ENCODE measurements at regions not wholly inside any gene's neighbourhood (a gene's known extent, or its start where the extent isn't known, plus 50 kb on each side); places are given as distances from the start of the nearest gene placed in this dataset.
"Not testable (repeated sequence)": the region's sequence is repeated elsewhere in the genome, so short reads cannot be mapped to it uniquely, and the experiment has no call there.

DNA sequence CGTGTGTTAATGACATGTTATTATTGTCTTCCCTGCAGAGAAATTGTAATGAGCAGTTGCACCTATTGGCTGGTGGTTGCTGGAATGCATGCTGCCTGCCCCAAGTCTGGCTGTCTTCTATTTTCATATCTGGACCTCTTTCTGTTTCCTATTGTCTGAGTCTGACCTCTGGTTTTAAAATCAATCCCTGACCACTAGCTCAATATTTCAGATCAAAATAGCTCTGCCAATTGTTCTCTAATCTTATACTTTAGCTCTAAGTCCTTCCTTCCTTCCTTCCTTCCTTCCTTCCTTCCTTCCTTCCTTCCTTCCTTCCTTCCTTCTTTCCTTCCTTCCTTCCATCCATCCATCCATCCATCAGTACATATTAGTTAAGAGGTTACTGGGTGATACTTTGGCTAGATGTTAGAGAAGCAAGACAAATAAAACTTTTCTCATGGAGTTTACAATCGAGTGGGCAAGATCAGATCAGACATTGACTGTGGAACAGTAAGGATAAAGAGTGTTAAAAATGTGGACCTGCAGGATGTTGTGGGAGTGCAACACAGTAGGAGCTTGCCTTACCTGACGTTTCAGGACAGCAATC lies 417.1 kb downstream of the SOCS6 start:
- H3K36me3 ChIP-seq (ENCODE audit: control insufficient read depth, insufficient read depth, low read length) = no peaks in the 10 kb centered on the region
- no peak overlapping the region for H3K4me3 ChIP-seq (ENCODE audit: low read length)
- H4K5ac ChIP-seq (ENCODE audit: low read length) = no peak overlapping the region
- no peak overlapping the region for H3K4me2 ChIP-seq (ENCODE audit: low read length)
- DNase-seq = no peak
- H2BK15ac ChIP-seq (replicated peaks; ENCODE audit: low read depth) = no peak overlapping the region
- no CpG with 5 or more reads among the region's 3 CpGs for WGBS (ENCODE audit: extremely low coverage, insufficient coverage, low lambda C conversion rate)
- no peaks in the 10 kb centered on the region for H3K79me2 ChIP-seq (ENCODE audit: control insufficient read depth, insufficient read depth, low read length)
- no peaks in the 10 kb centered on the region for H3K79me1 ChIP-seq (ENCODE audit: low read length)
- H3K56ac ChIP-seq (ENCODE audit: low read length) = no peak overlapping the region
- H3K27ac ChIP-seq (ENCODE audit: low read depth, low read length) = no peak overlapping the region
- H2AK5ac ChIP-seq (ENCODE audit: low read length) = no peak overlapping the region
- H3K18ac ChIP-seq (ENCODE audit: low read length) = no peak overlapping the region
- H4K8ac ChIP-seq (ENCODE audit: low read depth, low read length) = no peak overlapping the region
- H3K4ac ChIP-seq (ENCODE audit: low read depth, low read length) = no peak overlapping the region
- H2BK120ac ChIP-seq (ENCODE audit: low read depth, low read length) = no peak overlapping the region
- no peaks in the 10 kb centered on the region for H3K27me3 ChIP-seq (ENCODE audit: insufficient read depth, low read length, poor library complexity)
- H3K4me1 ChIP-seq (ENCODE audit: control insufficient read depth, low read depth, low read length) = no peaks in the 10 kb centered on the region
- H3K9ac ChIP-seq (ENCODE audit: low read length) = no peak overlapping the region
- H2BK5ac ChIP-seq (ENCODE audit: low read length) = no peak overlapping the region
- no peak overlapping the region for H3K23ac ChIP-seq (ENCODE audit: low read length)

DNA sequence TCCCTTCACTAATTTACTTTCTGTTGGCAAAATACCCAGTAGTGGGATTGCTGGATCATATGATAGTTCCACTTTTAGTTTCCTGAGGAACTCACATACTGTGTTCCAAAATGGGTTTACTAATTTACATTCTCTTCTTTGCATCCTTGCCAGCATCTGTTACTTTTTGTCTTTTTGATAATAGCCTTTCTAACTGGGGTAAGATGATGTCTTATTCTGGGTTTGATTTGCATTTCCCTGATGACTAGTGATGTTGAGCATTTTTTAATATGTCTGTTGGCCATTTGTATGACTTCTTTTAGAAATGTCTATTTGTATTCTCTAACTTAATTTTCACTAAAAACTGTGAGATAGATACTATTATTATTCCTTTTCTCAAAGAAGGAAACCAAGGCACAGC lies 411.7 kb downstream of the SOCS6 start:
- no peak overlapping the region for H3K4me2 ChIP-seq (ENCODE audit: low read length)
- no peaks in the 10 kb centered on the region for H3K79me1 ChIP-seq (ENCODE audit: low read length)

DNA sequence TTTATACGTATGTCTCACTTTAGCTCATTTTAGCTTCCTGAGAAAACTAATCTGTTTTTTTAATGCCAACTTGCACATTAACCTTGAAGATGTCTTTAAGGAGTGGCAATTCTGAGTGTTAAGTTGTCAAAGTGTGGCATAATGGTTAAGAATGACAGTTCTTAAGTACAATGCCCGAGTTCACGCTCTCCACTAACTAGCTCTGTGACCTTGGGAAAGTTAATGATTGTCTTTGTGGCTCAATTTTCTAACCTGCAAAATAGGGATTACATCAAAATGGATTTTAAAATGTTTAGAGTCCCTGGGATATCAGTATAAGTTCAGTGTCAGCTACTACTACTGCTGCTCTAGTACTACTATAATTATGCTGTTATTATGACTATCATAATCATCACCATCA lies 409.7 kb downstream of the SOCS6 start:
- no peak overlapping the region for H3K4me3 ChIP-seq (ENCODE audit: low read length)
- no peak overlapping the region for H2BK5ac ChIP-seq (ENCODE audit: low read length)
- no peaks in the 10 kb centered on the region for H3K36me3 ChIP-seq (ENCODE audit: control insufficient read depth, insufficient read depth, low read length)
- no peaks in the 10 kb centered on the region for H3K79me2 ChIP-seq (ENCODE audit: control insufficient read depth, insufficient read depth, low read length)
- no peak overlapping the region for H3K4ac ChIP-seq (ENCODE audit: low read depth, low read length)
- no peak for DNase-seq
- H2BK15ac ChIP-seq (replicated peaks; ENCODE audit: low read depth) = no peak overlapping the region
- no peak overlapping the region for H3K56ac ChIP-seq (ENCODE audit: low read length)
- H2BK120ac ChIP-seq (ENCODE audit: low read depth, low read length) = no peak overlapping the region
- no CpG with 5 or more reads among the region's 3 CpGs for WGBS (ENCODE audit: extremely low coverage, insufficient coverage, low lambda C conversion rate)
- H3K4me1 ChIP-seq (ENCODE audit: control insufficient read depth, low read depth, low read length) = no peaks in the 10 kb centered on the region
- no peaks in the 10 kb centered on the region for H3K27me3 ChIP-seq (ENCODE audit: insufficient read depth, low read length, poor library complexity)
- no peak overlapping the region for H3K9ac ChIP-seq (ENCODE audit: low read length)
- H3K4me2 ChIP-seq (ENCODE audit: low read length) = no peak overlapping the region
- no peak overlapping the region for H4K5ac ChIP-seq (ENCODE audit: low read length)
- no peak overlapping the region for H3K27ac ChIP-seq (ENCODE audit: low read depth, low read length)
- no peak overlapping the region for H3K18ac ChIP-seq (ENCODE audit: low read length)
- no peak overlapping the region for H3K23ac ChIP-seq (ENCODE audit: low read length)
- no peak overlapping the region for H4K8ac ChIP-seq (ENCODE audit: low read depth, low read length)
- no peak overlapping the region for H2AK5ac ChIP-seq (ENCODE audit: low read length)
- H3K79me1 ChIP-seq (ENCODE audit: low read length) = no peaks in the 10 kb centered on the region

More for the DNA sequence above, 411.7 kb downstream of the SOCS6 start:
- no peak overlapping the region for H2BK120ac ChIP-seq (ENCODE audit: low read depth, low read length)
- H3K56ac ChIP-seq (ENCODE audit: low read length) = no peak overlapping the region
- H3K4me3 ChIP-seq (ENCODE audit: low read length) = no peak overlapping the region
- H3K36me3 ChIP-seq (ENCODE audit: control insufficient read depth, insufficient read depth, low read length) = no peaks in the 10 kb centered on the region
- no peak overlapping the region for H3K4ac ChIP-seq (ENCODE audit: low read depth, low read length)
- no peak overlapping the region for H3K18ac ChIP-seq (ENCODE audit: low read length)
- no peaks in the 10 kb centered on the region for H3K79me2 ChIP-seq (ENCODE audit: control insufficient read depth, insufficient read depth, low read length)
- DNase-seq = no peak
- H3K27ac ChIP-seq (ENCODE audit: low read depth, low read length) = no peak overlapping the region
- H2BK15ac ChIP-seq (replicated peaks; ENCODE audit: low read depth) = no peak overlapping the region
- H2BK5ac ChIP-seq (ENCODE audit: low read length) = no peak overlapping the region
- H3K27me3 ChIP-seq (ENCODE audit: insufficient read depth, low read length, poor library complexity) = no peaks in the 10 kb centered on the region
- no peak overlapping the region for H3K9ac ChIP-seq (ENCODE audit: low read length)
- H3K4me1 ChIP-seq (ENCODE audit: control insufficient read depth, low read depth, low read length) = no peaks in the 10 kb centered on the region
- no peak overlapping the region for H3K23ac ChIP-seq (ENCODE audit: low read length)
- H4K8ac ChIP-seq (ENCODE audit: low read depth, low read length) = no peak overlapping the region
- H2AK5ac ChIP-seq (ENCODE audit: low read length) = no peak overlapping the region
- no peak overlapping the region for H4K5ac ChIP-seq (ENCODE audit: low read length)

DNA sequence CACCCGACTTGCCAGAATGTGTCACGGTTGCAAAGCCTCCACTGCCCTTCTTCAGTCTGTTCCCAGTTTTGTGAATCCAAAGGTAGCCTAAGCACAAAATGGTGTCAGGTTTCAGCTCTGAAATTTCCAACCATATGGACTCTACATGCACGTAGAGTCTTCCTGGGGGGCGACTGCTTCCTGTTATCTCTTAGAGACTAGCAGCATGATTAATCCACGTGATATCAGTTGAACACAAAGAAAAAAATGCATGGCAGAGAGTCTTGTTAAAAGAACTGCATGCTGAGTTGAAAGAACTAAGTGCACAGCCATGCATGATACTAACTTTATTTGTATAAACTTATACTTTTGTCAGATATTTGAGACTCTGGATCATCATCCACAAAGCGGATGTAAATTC lies 404.4 kb downstream of the SOCS6 start:
- Histone ChIP-seq H4K8ac (ENCODE audit: low read depth, low read length) (no peak overlapping the region), H2BK5ac (ENCODE audit: low read length) (no peak overlapping the region), H3K4me3 (ENCODE audit: low read length) (no peak overlapping the region), H3K36me3 (ENCODE audit: control insufficient read depth, insufficient read depth, low read length) (no peaks in the 10 kb centered on the region), H3K56ac (ENCODE audit: low read length) (no peak overlapping the region), H2BK120ac (ENCODE audit: low read depth, low read length) (no peak overlapping the region), H2AK5ac (ENCODE audit: low read length) (no peak overlapping the region), H3K18ac (ENCODE audit: low read length) (no peak overlapping the region), H3K9ac (ENCODE audit: low read length) (no peak overlapping the region), H3K4me2 (ENCODE audit: low read length) (no peak overlapping the region), H3K4ac (ENCODE audit: low read depth, low read length) (no peak overlapping the region), H3K27ac (ENCODE audit: low read depth, low read length) (no peak overlapping the region), H3K27me3 (ENCODE audit: insufficient read depth, low read length, poor library complexity) (no peaks in the 10 kb centered on the region), H3K23ac (ENCODE audit: low read length) (no peak overlapping the region), H3K79me2 (ENCODE audit: control insufficient read depth, insufficient read depth, low read length) (no peaks in the 10 kb centered on the region), H3K79me1 (ENCODE audit: low read length) (no peaks in the 10 kb centered on the region), H4K5ac (ENCODE audit: low read length) (no peak overlapping the region), H3K4me1 (ENCODE audit: control insufficient read depth, low read depth, low read length) (no peaks in the 10 kb centered on the region), H2BK15ac (replicated peaks; ENCODE audit: low read depth) (no peak overlapping the region)
- no CpG with 5 or more reads among the region's 6 CpGs for WGBS (ENCODE audit: extremely low coverage, insufficient coverage, low lambda C conversion rate)
- DNase-seq = peak; percentile 59

DNA sequence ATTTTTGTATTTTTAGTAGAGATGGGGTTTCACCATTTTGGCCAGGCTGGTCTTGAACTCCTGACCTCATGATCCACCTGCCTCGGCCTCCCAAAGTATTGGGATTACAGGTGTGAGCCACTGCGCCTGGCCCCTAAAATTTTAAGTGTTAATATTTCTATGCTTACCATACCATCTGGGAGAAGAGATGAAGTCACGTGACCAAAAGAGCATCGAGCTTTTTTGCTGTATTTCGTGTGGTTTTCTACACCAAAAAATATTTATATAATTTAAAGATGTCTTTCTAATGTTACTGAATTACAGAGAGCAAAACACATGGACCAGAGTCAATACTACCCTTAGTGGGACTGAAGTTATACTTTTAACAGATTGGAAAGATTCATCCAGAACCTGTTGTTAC lies 400.9 kb downstream of the SOCS6 start:
- H3K4me1 ChIP-seq (ENCODE audit: control insufficient read depth, low read depth, low read length); H3K4me2 ChIP-seq (ENCODE audit: low read length); H3K18ac ChIP-seq (ENCODE audit: low read length); H4K5ac ChIP-seq (ENCODE audit: low read length); H3K4me3 ChIP-seq (ENCODE audit: low read length); H2BK120ac ChIP-seq (ENCODE audit: low read depth, low read length); H3K23ac ChIP-seq (ENCODE audit: low read length); H3K27me3 ChIP-seq (ENCODE audit: insufficient read depth, low read length, poor library complexity); H3K27ac ChIP-seq (ENCODE audit: low read depth, low read length); H3K56ac ChIP-seq (ENCODE audit: low read length); H3K9ac ChIP-seq (ENCODE audit: low read length); DNase-seq; H3K79me2 ChIP-seq (ENCODE audit: control insufficient read depth, insufficient read depth, low read length); H2AK5ac ChIP-seq (ENCODE audit: low read length); H3K79me1 ChIP-seq (ENCODE audit: low read length); H2BK5ac ChIP-seq (ENCODE audit: low read length); H3K4ac ChIP-seq (ENCODE audit: low read depth, low read length); H3K36me3 ChIP-seq (ENCODE audit: control insufficient read depth, insufficient read depth, low read length); H4K8ac ChIP-seq (ENCODE audit: low read depth, low read length); H2BK15ac ChIP-seq (replicated peaks; ENCODE audit: low read depth): not testable (repeated sequence)
- no CpG with 5 or more reads among the region's 5 CpGs for WGBS (ENCODE audit: extremely low coverage, insufficient coverage, low lambda C conversion rate)

DNA sequence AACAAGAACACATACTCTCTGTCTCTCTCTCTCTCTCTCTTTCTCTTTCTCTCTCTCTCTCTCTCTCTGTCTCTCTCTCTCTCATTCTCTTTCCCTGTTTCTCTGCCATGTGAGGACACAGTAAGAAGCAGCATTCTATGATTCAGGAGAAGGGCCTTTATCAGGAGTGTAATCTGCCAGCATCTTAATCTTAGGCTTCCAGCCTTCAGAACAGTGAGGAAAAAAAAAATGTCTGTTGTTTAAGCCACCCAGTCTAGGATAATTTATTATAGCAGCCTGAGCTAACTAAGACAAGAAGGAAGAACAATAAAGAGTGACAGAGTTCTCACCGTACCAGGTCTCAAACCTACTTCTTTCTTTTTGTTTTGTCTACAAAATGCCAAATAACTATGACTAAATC lies 399.4 kb downstream of the SOCS6 start:
- Histone ChIP-seq H3K4ac (ENCODE audit: low read depth, low read length) (no peak overlapping the region), H3K18ac (ENCODE audit: low read length) (no peak overlapping the region), H3K79me2 (ENCODE audit: control insufficient read depth, insufficient read depth, low read length) (no peaks in the 10 kb centered on the region), H3K27ac (ENCODE audit: low read depth, low read length) (no peak overlapping the region), H2AK5ac (ENCODE audit: low read length) (no peak overlapping the region), H3K4me1 (ENCODE audit: control insufficient read depth, low read depth, low read length) (no peaks in the 10 kb centered on the region), H3K23ac (ENCODE audit: low read length) (no peak overlapping the region), H3K27me3 (ENCODE audit: insufficient read depth, low read length, poor library complexity) (no peaks in the 10 kb centered on the region), H2BK5ac (ENCODE audit: low read length) (no peak overlapping the region), H2BK120ac (ENCODE audit: low read depth, low read length) (no peak overlapping the region), H3K4me3 (ENCODE audit: low read length) (no peak overlapping the region), H2BK15ac (replicated peaks; ENCODE audit: low read depth) (no peak overlapping the region), H3K79me1 (ENCODE audit: low read length) (no peaks in the 10 kb centered on the region), H3K4me2 (ENCODE audit: low read length) (no peak overlapping the region), H4K8ac (ENCODE audit: low read depth, low read length) (no peak overlapping the region), H3K56ac (ENCODE audit: low read length) (no peak overlapping the region), H3K36me3 (ENCODE audit: control insufficient read depth, insufficient read depth, low read length) (no peaks in the 10 kb centered on the region), H3K9ac (ENCODE audit: low read length) (no peak overlapping the region), H4K5ac (ENCODE audit: low read length) (no peak overlapping the region)
- WGBS (ENCODE audit: extremely low coverage, insufficient coverage, low lambda C conversion rate) = no CpG with 5 or more reads among the region's 1 CpG
- DNase-seq = no peak
